GM23338 (cell line): ENCODE measurements at regions not wholly inside any gene's neighbourhood (a gene's known extent, or its start where the extent isn't known, plus 50 kb on each side); places are given as distances from the start of the nearest gene placed in this dataset.

ENCODE experiments used
- ATAC-seq: fragments of 200-7000 bp; cut with Tn5 transposase; 3 replicates; pipeline ENCODE4 v1.9.1; 2020
- DNase-seq: peaks from one replicate; pipeline ENCODE4 v3.0.0-alpha.2; 2015; ENCODE audit warnings: low spot score
- H2AFZ ChIP-seq: fragments of 200-600 bp; sonication (generic); 2 replicates; pipeline ENCODE4 v1.8.0; 2016; ENCODE audit warnings: antibody characterized with exemption, mild to moderate bottlenecking, moderate library complexity
- H3F3A ChIP-seq: fragments of 200-600 bp; sonication (generic); replicated peaks from 2 replicates; pipeline ENCODE4 v1.8.0; 2017; ENCODE audit warnings: antibody characterized with exemption, mixed run types, low read depth
- H3K27ac ChIP-seq: fragments of 200-600 bp; sonication (generic); 2 replicates; pipeline ENCODE4 v1.6.1; 2016; ENCODE audit warnings: low read depth
- H3K27me3 ChIP-seq: fragments of 200-600 bp; sonication (generic); 2 replicates; pipeline ENCODE4 v1.8.0; 2016; ENCODE audit warnings: mild to moderate bottlenecking, mixed run types, moderate library complexity; ENCODE audit not compliant: insufficient read depth
- H3K36me3 ChIP-seq: fragments of 200-600 bp; sonication (generic); 2 replicates; pipeline ENCODE4 v1.8.0; 2016; ENCODE audit warnings: mild to moderate bottlenecking; ENCODE audit not compliant: insufficient read depth
- H3K4me1 ChIP-seq: fragments of 200-600 bp; sonication (generic); 2 replicates; pipeline ENCODE4 v1.8.0; 2016; ENCODE audit warnings: mild to moderate bottlenecking, moderate library complexity; ENCODE audit not compliant: insufficient read depth
- H3K4me2 ChIP-seq: fragments of 200-600 bp; sonication (generic); 2 replicates; pipeline ENCODE4 v1.7.1; 2017; ENCODE audit warnings: mixed run types
- H3K4me3 ChIP-seq: fragments of 200-600 bp; sonication (generic); 2 replicates; pipeline ENCODE4 v1.6.1; 2016; ENCODE audit warnings: mixed run types
- H3K79me2 ChIP-seq: fragments of 200-600 bp; sonication (generic); replicated peaks from 2 replicates; pipeline ENCODE4 v1.8.0; 2017; ENCODE audit warnings: mild to moderate bottlenecking; ENCODE audit not compliant: insufficient read depth
- H3K9me2 ChIP-seq: fragments of 200-600 bp; sonication (generic); 2 replicates; pipeline ENCODE4 v1.8.0; 2017; ENCODE audit not compliant: insufficient read depth
- H4K20me1 ChIP-seq: fragments of 200-600 bp; sonication (generic); replicated peaks from 2 replicates; pipeline ENCODE4 v1.8.0; 2017; ENCODE audit warnings: mild to moderate bottlenecking; ENCODE audit not compliant: insufficient read depth
- H3K27ac Mint-ChIP-seq: 2 replicates; pipeline ENCODE4 v1.8.0; 2020; ENCODE audit warnings: inconsistent platforms, mild to moderate bottlenecking, moderate library complexity, mixed read lengths
- H3K27me3 Mint-ChIP-seq: 3 replicates; pipeline ENCODE4 v1.8.0; 2022; ENCODE audit warnings: low read depth, mild to moderate bottlenecking, moderate library complexity, mixed read lengths, inconsistent platforms; ENCODE audit not compliant: insufficient read depth, poor library complexity
- H3K36me3 Mint-ChIP-seq: 3 replicates; pipeline ENCODE4 v1.8.0; 2021; ENCODE audit warnings: low read depth, mild to moderate bottlenecking, inconsistent platforms, moderate library complexity, mixed read lengths
- H3K4me1 Mint-ChIP-seq: 3 replicates; pipeline ENCODE4 v1.8.0; 2020; ENCODE audit warnings: mild to moderate bottlenecking, inconsistent platforms, mixed read lengths
- H3K4me3 Mint-ChIP-seq: 3 replicates; pipeline ENCODE4 v1.8.0; 2021; ENCODE audit warnings: moderate library complexity, mild to moderate bottlenecking, inconsistent platforms, mixed read lengths
- H3K9me3 Mint-ChIP-seq: 3 replicates; pipeline ENCODE4 v1.8.0; 2020; ENCODE audit warnings: moderate library complexity, mild to moderate bottlenecking, inconsistent platforms, mixed read lengths
- CREB1 ChIP-seq: fragments of 250-450 bp; sonication (Bioruptor Pico); IDR thresholded peaks from 2 replicates; pipeline ENCODE4 v1.5.0; 2020; ENCODE audit warnings: low read depth, mild to moderate bottlenecking, moderate library complexity
- EZH2 ChIP-seq: fragments of 200-600 bp; sonication (generic); IDR thresholded peaks from one replicate; pipeline ENCODE4 v1.8.0; 2017; ENCODE audit warnings: antibody characterized with exemption, mild to moderate bottlenecking, low read depth; ENCODE audit not compliant: unreplicated experiment
- JUNB ChIP-seq: IDR thresholded peaks from one replicate; pipeline ENCODE4 v1.6.1; 2016; ENCODE audit warnings: antibody characterized with exemption; ENCODE audit not compliant: unreplicated experiment
- NANOG ChIP-seq: IDR thresholded peaks from 2 replicates; pipeline ENCODE4 v1.6.1; 2016; ENCODE audit warnings: antibody characterized with exemption, borderline replicate concordance
- POLR2AphosphoS5 ChIP-seq: IDR thresholded peaks from 2 replicates; pipeline ENCODE4 v1.6.1; 2016; ENCODE audit warnings: antibody characterized with exemption, low read depth
- STAT1 ChIP-seq: IDR thresholded peaks from one replicate; pipeline ENCODE4 v1.6.1; 2016; ENCODE audit warnings: antibody characterized with exemption; ENCODE audit not compliant: unreplicated experiment
- ZNF114 ChIP-seq: fragments of 250-450 bp; sonication (Bioruptor Pico); IDR thresholded peaks from 2 replicates; pipeline ENCODE4 v1.5.0; 2020; ENCODE audit warnings: mild to moderate bottlenecking, moderate library complexity
- TF ChIP-seq, protein P1 (sequence below): IDR thresholded peaks from 2 replicates; pipeline ENCODE4 v1.6.1; 2016; ENCODE audit warnings: antibody characterized with exemption
- TF ChIP-seq, protein P2 (sequence below): IDR thresholded peaks from one replicate; pipeline ENCODE4 v1.6.1; 2018; ENCODE audit warnings: antibody characterized with exemption; ENCODE audit not compliant: unreplicated experiment

DNA sequence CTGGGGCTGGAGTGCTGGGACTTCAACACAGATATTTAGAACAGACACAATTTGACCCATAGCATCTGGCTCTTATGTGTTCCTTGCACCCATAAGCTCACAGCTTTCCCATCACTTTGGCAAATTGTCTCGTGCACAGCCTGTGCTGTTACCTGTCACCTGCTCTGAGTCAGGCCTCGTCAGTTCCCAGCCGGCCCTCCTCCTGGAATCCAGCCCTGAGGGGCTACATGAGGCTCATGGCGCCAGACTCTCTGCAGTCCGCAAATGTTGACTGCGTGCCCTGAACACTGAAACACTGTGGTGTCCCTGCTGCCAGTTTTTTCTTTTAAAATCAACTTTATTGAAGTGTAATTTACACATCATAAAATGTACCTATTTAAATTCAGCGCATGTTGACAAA, 65.4 kb upstream of the BZW1 start:
- no peaks in the 10 kb centered on the region for H3K4me1 ChIP-seq
- H3K9me3 Mint-ChIP-seq = no peaks in the 10 kb centered on the region
- no peaks in the 10 kb centered on the region for H3K9me2 ChIP-seq
- H3K27me3 ChIP-seq = no peaks in the 10 kb centered on the region
- no peak for TF ChIP-seq CREB1 (CRISPR knock-in tag)
- TF ChIP-seq JUNB = no peak
- no peaks in the 10 kb centered on the region for H3K36me3 Mint-ChIP-seq
- peak overlapping the region; percentile 38; the same call in 1 of the 2 replicates for H2AFZ ChIP-seq
- no peak overlapping the region for H3K27ac ChIP-seq
- H3K4me1 Mint-ChIP-seq = peaks cover 15% of the 10 kb centered on the region
- DNase-seq = no peak
- H3K4me2 ChIP-seq = no peak overlapping the region
- H4K20me1 ChIP-seq = no peaks in the 10 kb centered on the region
- no peak overlapping the region for H3K4me3 Mint-ChIP-seq
- H3K4me3 ChIP-seq = no peak overlapping the region
- peaks cover 4% of the 10 kb centered on the region for H3K27me3 Mint-ChIP-seq
- no peak overlapping the region for H3K27ac Mint-ChIP-seq
- no peaks in the 10 kb centered on the region for H3K79me2 ChIP-seq
- no peaks in the 10 kb centered on the region for H3K36me3 ChIP-seq
- no peak for ATAC-seq
- no peaks in the 10 kb centered on the region for H3F3A ChIP-seq

DNA sequence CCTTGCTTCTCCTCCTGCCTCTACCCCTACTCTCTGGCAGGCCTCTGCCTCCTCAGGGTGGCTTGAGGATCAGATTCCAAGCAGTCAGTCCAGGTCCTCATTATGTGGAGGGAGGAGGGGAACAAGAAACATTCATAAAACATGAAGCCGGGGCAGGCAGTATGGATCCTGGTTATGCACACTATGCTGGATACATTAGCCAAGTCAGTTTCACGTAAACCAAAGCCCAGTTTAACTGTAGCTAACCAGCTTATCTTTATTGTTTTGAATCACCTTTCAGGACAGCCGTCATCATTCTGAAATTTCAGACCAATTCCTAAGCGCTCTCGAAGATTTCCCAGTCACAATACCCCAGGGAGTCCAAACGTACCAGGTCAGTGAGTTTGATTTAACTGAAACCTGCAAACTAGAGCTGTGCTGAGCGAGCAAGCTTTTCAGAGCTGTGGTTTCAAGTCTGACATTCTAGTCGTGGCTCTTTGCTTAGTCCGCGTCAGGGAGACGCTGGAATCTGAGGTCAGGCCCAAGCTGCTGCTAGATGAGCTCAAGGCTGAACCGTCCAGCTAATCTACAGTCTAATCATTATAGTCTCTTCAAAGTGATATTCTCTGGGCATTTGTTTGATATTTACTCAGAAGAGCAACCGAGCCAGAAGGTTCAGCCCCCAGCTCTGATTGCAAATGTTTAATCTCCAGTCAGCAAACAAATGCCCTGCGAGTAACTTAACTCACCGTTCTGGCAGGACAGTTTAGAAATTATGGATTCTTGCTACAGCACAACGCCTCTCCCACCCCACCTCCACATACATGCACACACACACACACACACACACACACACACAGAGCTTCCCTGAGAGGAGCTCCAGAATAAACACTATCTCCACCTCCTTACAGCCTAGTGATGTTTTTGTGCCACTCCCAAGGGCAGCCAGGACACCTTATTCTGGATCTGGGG, 63.8 kb upstream of the BZW1 start:
- no peak overlapping the region for H3K27ac Mint-ChIP-seq
- no peaks in the 10 kb centered on the region for H3K36me3 Mint-ChIP-seq
- H3K27ac ChIP-seq = no peak overlapping the region
- H3K4me3 Mint-ChIP-seq = no peak overlapping the region
- H4K20me1 ChIP-seq = no peaks in the 10 kb centered on the region
- peaks cover 9% of the 10 kb centered on the region; the same call in 2 of the 3 replicates for H3K4me1 Mint-ChIP-seq
- DNase-seq = no peak
- no peaks in the 10 kb centered on the region for H3K27me3 ChIP-seq
- H3K9me2 ChIP-seq = no peaks in the 10 kb centered on the region
- H3K27me3 Mint-ChIP-seq = no peaks in the 10 kb centered on the region
- H3F3A ChIP-seq = no peaks in the 10 kb centered on the region
- H3K4me3 ChIP-seq = no peak overlapping the region
- no peaks in the 10 kb centered on the region for H3K79me2 ChIP-seq
- no peak for ATAC-seq
- no peaks in the 10 kb centered on the region for H3K4me1 ChIP-seq
- H3K36me3 ChIP-seq = no peaks in the 10 kb centered on the region
- H2AFZ ChIP-seq = peak overlapping the region; percentile 96
- no peaks in the 10 kb centered on the region for H3K9me3 Mint-ChIP-seq
- TF ChIP-seq, protein P1, sequence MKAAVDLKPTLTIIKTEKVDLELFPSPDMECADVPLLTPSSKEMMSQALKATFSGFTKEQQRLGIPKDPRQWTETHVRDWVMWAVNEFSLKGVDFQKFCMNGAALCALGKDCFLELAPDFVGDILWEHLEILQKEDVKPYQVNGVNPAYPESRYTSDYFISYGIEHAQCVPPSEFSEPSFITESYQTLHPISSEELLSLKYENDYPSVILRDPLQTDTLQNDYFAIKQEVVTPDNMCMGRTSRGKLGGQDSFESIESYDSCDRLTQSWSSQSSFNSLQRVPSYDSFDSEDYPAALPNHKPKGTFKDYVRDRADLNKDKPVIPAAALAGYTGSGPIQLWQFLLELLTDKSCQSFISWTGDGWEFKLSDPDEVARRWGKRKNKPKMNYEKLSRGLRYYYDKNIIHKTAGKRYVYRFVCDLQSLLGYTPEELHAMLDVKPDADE = no peak
- TF ChIP-seq POLR2AphosphoS5 (no peak), NANOG (no peak), EZH2 (no peak), CREB1 (CRISPR knock-in tag) (no peak)
- H3K4me2 ChIP-seq = no peak overlapping the region

DNA sequence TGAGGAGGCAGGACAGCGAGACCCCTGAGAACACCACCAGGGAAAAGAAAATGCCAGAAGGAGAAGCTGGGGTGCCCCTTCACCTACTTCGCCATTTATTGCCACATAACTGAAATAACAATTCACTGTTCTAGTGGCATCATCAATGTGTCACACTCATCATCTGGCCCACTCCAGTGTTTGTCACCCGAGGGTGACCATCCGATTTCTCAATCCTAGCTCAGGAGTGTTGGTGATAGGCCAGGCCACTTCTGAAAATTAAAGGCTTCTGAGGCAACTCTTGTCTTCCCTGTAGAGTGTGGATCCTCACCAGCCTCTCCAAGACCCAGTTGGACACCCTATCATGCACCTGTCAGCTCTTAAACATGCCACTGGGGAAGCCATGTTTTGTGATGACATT, 62.9 kb upstream of the BZW1 start:
- no peaks in the 10 kb centered on the region for H3K9me3 Mint-ChIP-seq
- DNase-seq = no peak
- no peak overlapping the region for H3K4me3 Mint-ChIP-seq
- ATAC-seq = no peak
- Histone ChIP-seq H2AFZ (no peak overlapping the region), H3F3A (no peaks in the 10 kb centered on the region), H3K9me2 (no peaks in the 10 kb centered on the region), H3K27me3 (no peaks in the 10 kb centered on the region), H3K4me2 (no peak overlapping the region), H3K36me3 (no peaks in the 10 kb centered on the region), H3K79me2 (no peaks in the 10 kb centered on the region), H3K4me3 (no peak overlapping the region), H3K4me1 (no peaks in the 10 kb centered on the region), H4K20me1 (no peaks in the 10 kb centered on the region), H3K27ac (no peak overlapping the region)
- peaks cover 9% of the 10 kb centered on the region; the same call in 2 of the 3 replicates for H3K4me1 Mint-ChIP-seq
- no peaks in the 10 kb centered on the region for H3K27me3 Mint-ChIP-seq
- no peak overlapping the region for H3K27ac Mint-ChIP-seq
- no peaks in the 10 kb centered on the region for H3K36me3 Mint-ChIP-seq
- TF ChIP-seq, protein P2, sequence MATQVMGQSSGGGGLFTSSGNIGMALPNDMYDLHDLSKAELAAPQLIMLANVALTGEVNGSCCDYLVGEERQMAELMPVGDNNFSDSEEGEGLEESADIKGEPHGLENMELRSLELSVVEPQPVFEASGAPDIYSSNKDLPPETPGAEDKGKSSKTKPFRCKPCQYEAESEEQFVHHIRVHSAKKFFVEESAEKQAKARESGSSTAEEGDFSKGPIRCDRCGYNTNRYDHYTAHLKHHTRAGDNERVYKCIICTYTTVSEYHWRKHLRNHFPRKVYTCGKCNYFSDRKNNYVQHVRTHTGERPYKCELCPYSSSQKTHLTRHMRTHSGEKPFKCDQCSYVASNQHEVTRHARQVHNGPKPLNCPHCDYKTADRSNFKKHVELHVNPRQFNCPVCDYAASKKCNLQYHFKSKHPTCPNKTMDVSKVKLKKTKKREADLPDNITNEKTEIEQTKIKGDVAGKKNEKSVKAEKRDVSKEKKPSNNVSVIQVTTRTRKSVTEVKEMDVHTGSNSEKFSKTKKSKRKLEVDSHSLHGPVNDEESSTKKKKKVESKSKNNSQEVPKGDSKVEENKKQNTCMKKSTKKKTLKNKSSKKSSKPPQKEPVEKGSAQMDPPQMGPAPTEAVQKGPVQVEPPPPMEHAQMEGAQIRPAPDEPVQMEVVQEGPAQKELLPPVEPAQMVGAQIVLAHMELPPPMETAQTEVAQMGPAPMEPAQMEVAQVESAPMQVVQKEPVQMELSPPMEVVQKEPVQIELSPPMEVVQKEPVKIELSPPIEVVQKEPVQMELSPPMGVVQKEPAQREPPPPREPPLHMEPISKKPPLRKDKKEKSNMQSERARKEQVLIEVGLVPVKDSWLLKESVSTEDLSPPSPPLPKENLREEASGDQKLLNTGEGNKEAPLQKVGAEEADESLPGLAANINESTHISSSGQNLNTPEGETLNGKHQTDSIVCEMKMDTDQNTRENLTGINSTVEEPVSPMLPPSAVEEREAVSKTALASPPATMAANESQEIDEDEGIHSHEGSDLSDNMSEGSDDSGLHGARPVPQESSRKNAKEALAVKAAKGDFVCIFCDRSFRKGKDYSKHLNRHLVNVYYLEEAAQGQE = no peak
- no peak for TF ChIP-seq JUNB
- no peak for TF ChIP-seq NANOG
- no peak for TF ChIP-seq ZNF114 (CRISPR knock-in tag)
- TF ChIP-seq, protein P1 = no peak
- no peak for TF ChIP-seq STAT1
